C4-2B (cell line): ENCODE measurements at regions not wholly inside any gene's neighbourhood (a gene's known extent, or its start where the extent isn't known, plus 50 kb on each side); places are given as distances from the start of the nearest gene placed in this dataset.

ENCODE experiments used
- H3K27ac ChIP-seq: fragments of 450-650 bp; 2 replicates; pipeline ENCODE4 v1.5.1; 2017
- ZFX ChIP-seq: fragments of 450-650 bp; IDR thresholded peaks from 2 replicates; pipeline ENCODE4 v1.6.1; 2017
- TF ChIP-seq, protein P1 (sequence below): fragments of 450-650 bp; conservative IDR thresholded peaks from 2 replicates; pipeline ENCODE4 v1.5.1; 2017; ENCODE audit warnings: mild to moderate bottlenecking

DNA sequence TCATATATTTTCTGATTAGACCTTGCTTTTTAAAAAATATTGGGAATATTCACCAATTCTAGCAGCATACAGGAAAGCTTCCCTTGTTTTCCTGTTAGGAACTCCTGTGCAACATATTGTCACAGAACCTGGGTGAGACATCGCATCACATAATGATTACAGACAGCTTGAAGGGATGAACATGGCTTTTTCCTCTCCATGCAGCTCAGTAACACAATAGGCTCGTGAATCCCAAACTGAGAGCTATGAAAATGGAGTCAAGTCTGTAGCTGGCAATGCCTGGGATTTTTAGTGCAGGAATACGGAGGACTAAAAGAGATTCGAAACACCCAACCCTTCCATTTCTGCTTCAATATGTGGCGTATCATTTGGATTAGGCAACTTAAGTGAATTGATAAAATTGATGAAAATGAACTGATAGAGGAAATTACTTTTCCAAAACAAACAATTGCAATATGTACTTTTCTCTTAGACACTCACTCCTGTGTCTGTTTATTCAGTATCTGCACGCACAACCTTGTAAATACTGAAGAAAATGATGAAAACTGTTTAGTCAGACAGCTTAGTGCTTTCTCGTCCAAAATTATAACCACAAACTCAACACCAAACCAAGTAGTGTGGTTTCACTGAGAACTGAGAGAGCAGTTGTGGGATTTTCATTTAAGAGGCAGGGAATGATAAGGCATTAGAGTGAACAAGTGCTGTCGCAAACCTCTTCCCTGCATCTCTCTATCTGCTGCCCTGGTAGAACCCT, 250.4 kb downstream of the PTBP2 start:
- H3K27ac ChIP-seq: no peak overlapping the region
- no peak for TF ChIP-seq ZFX
- TF ChIP-seq, protein P1, sequence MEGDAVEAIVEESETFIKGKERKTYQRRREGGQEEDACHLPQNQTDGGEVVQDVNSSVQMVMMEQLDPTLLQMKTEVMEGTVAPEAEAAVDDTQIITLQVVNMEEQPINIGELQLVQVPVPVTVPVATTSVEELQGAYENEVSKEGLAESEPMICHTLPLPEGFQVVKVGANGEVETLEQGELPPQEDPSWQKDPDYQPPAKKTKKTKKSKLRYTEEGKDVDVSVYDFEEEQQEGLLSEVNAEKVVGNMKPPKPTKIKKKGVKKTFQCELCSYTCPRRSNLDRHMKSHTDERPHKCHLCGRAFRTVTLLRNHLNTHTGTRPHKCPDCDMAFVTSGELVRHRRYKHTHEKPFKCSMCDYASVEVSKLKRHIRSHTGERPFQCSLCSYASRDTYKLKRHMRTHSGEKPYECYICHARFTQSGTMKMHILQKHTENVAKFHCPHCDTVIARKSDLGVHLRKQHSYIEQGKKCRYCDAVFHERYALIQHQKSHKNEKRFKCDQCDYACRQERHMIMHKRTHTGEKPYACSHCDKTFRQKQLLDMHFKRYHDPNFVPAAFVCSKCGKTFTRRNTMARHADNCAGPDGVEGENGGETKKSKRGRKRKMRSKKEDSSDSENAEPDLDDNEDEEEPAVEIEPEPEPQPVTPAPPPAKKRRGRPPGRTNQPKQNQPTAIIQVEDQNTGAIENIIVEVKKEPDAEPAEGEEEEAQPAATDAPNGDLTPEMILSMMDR: no peak

GRCh38 chr1:96973605-96974004, 252.0 kb downstream of the PTBP2 start:
- no peak for TF ChIP-seq ZFX
- TF ChIP-seq, protein P1: no peak
- H3K27ac ChIP-seq: no peak overlapping the region

DNA sequence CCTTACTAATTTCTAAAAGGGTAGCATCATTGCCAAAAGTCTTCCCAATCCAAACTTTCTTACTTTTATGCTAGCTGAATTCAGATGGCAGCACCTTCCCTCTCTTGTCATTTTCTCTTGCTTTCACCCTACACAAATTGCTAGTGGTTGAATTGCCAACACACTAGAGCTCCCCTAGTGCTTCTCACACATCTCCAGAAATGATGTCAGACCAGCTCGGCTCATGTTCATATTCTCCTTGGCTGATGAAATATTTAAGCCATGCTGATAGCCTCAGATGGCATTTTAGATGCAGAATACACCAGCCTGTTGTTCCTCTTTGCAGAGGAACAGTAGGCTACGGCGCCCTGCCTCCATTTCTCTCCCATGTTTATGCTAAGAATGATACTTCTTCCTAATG, 256.9 kb downstream of the PTBP2 start:
- H3K27ac ChIP-seq: no peak overlapping the region
- TF ChIP-seq, protein P1: no peak
- TF ChIP-seq ZFX: no peak

- H3K27ac ChIP-seq: no peak overlapping the region
- no peak for TF ChIP-seq ZFX
- TF ChIP-seq, protein P1: no peak
Observed at GRCh38 chr1:96978901-96979300, 257.3 kb downstream of the PTBP2 start.

DNA sequence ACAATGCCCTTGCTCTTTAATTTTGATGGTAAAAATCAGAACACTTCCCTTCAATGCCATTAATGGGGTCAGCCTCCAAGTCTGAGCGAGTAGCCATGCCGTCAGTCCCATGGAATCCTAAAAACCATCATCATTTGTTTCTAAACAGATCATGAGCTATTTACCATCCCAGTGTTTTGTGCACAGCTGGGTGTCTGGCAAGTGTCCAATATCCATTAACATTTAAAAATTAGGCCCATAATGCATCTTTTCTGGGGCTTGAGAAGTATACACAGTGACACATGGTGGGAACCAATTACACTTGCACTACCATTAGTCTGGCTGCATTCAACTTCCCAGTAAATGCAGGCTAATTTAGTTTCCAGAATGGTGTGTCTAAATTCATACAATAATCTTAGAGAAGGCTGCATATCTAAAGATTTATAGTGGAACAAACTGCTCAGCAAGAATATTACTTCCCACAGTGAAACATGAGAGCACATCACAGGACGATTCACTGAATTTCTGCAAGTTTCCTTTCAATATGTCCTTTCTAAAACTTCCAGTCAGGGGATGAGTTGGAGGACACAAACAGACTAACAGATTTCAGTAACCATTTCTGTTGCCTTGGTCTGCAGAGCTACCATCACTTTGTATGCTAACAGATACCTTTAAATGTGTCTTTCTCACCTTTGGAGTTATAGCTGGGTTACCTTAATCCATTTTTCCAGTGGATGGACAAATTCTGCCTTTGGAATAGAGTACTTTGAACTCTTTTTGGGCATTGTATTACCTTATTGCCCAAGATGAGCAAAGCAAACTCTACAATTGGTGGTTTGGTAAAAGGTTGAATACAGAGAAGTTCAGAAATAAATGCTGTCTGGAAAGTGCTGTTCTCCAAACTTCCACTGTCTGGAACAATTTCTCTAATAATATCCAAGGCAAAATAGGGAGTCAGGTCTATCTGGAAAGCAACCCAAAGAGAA, 258.0 kb downstream of the PTBP2 start:
- no peak for TF ChIP-seq ZFX
- TF ChIP-seq, protein P1: no peak
- H3K27ac ChIP-seq: no peak overlapping the region

- H3K27ac ChIP-seq: no peak overlapping the region
- TF ChIP-seq, protein P1: no peak
- TF ChIP-seq ZFX: no peak
Observed at GRCh38 chr1:96980448-96980847, 258.9 kb downstream of the PTBP2 start.

DNA sequence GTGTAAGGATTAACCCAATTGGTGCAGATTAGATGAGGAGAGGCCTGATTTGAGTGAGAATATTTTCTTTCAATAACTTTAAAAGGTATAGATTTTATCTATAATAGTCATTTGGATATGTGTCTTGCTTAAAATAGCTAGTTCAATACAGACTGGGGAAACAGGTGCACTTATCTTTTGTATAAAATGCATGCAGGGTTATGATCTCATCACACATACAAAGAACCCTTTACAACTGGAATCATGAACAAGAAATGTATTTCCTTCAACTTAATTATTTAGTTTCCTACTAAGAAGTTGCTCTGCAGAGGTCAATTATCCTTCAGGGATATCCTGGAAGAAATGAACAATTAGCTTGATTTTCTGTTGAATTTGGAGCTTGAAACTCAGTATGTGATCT, 259.6 kb downstream of the PTBP2 start:
- TF ChIP-seq ZFX: no peak
- TF ChIP-seq, protein P1: no peak
- H3K27ac ChIP-seq: no peak overlapping the region
